ENCODE measurements at regions not wholly inside any gene's neighbourhood (a gene's known extent, or its start where the extent isn't known, plus 50 kb on each side); places are given as distances from the start of the nearest gene placed in this dataset.

DNA sequence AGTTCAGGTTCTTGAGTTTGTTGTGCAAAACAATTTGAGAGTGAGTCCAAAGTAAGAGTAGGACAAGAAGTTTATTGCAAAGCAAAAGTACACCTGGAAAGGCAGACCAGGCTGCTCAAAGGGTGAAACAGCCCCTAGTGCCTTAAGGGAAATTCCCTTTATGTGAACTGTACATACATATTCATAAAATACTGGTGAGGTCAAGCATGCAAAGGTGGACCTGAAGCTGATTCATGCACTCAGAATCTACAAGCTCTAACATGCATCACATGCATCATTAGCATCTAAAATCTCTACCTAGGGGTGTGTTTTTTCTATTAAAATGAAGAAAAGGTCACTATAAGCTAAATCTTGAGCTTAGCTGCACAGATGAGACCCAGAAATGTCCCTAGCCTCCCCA lies 266.9 kb downstream of the SPATA18 start:
- TF ChIP-seq POLR2AphosphoS5 (IDR thresholded peaks at IDR 0.05; ENCODE audit: low read depth, low read length) = no peak
- TF ChIP-seq POLR2A (IDR thresholded peaks at IDR 0.05; ENCODE audit: low read depth, low read length) = no peak
- no peak for TF ChIP-seq TAF1 (IDR thresholded peaks at IDR 0.05; ENCODE audit: borderline replicate concordance, low read depth, low read length)
